Psoas muscle (tissue), 7 donors: ENCODE measurements at regions not wholly inside any gene's neighbourhood (a gene's known extent, or its start where the extent isn't known, plus 50 kb on each side); places are given as distances from the start of the nearest gene placed in this dataset.

Experiments
- ATAC-seq, 4 donors: fragments of 200-7000 bp; cut with Tn5 transposase; one replicate each; pipeline ENCODE4 v1.9.1; 2020; ENCODE audit warnings: moderate library complexity in 3 of 4, mild to moderate bottlenecking in 2 of 4
- DNase-seq, 2 donors: peaks; one replicate each; pipeline ENCODE4 v3.0.0-alpha.2; 2020
- H3K27ac ChIP-seq: fragments of 200-600 bp; one replicate; pipeline ENCODE4 v1.8.0; 2022
- H3K27me3 ChIP-seq, 3 donors: fragments of 200-600 bp in 1 of 3; one replicate each; pipeline versions ENCODE4 v1.6.1 to v1.8.0; 2013 to 2022; ENCODE audit warnings: low read length in 2 of 3, mild to moderate bottlenecking in 2 of 3, moderate library complexity in 1 of 3; ENCODE audit not compliant: insufficient read depth in 3 of 3
- H3K36me3 ChIP-seq, 2 donors: fragments of 200-600 bp in 1 of 2; one replicate each; pipeline versions ENCODE4 v1.6.1 to v1.8.0; 2013 to 2022; ENCODE audit warnings: low read depth in 1 of 2, mild to moderate bottlenecking in 1 of 2, moderate library complexity in 1 of 2; ENCODE audit not compliant: insufficient read depth in 1 of 2
- H3K4me1 ChIP-seq: fragments of 200-600 bp; one replicate; pipeline ENCODE4 v1.8.0; 2022
- H3K4me3 ChIP-seq: fragments of 200-600 bp; one replicate; pipeline ENCODE4 v1.8.0; 2022; ENCODE audit warnings: mild to moderate bottlenecking
- H3K9me3 ChIP-seq: fragments of 200-600 bp; one replicate; pipeline ENCODE4 v1.8.0; 2022
- CTCF ChIP-seq: fragments of 200-600 bp; IDR thresholded peaks from one replicate; pipeline ENCODE4 v1.8.0; 2022; ENCODE audit warnings: antibody characterized with exemption
- WGBS, 3 donors: extraction: QIAGEN DNeasy Blood & Tissue Kit; methylation state at CpG; one replicate each; pipeline versions ENCODE4 v1.1.6 to v1.1.7; 2013; 5-methylcytosine and 5-hydroxymethylcytosine counted together
- intact Hi-C, 2 donors: fragments of 100-400 bp; cut with DNase I; formaldehyde crosslinking; loops; one replicate each; pipeline versions ENCODE4 v1.11.0 to v1.14.2; 2022
- donor health status: healthy with polysubstance abuse.
- donor health status: DM: no; HTN: no; CAD: no; lungs with moderate emphysema.
- donor health status: Bipolar disorder and iron deficiency.
- donor health status: healthy.
- donor health status: DM: yes; HTN: yes; CAD: no.
- donor health status: DM: no; HTN: no; CAD: no.
- donor health status: DM: yes; HTN: yes; CAD: no.

- DNase-seq = no peak
- Histone ChIP-seq H3K27ac (no peak overlapping the region), H3K27me3 (peaks cover 0 to 1% (median 0%) of the 10 kb centered on the region in 3 donors), H3K4me3 (no peak overlapping the region), H3K4me1 (no peaks in the 10 kb centered on the region), H3K9me3 (no peaks in the 10 kb centered on the region), H3K36me3 (no peaks in the 10 kb centered on the region)
- 50 to 71% (median 58%) methylated on average over 11 of the region's 11 CpGs for WGBS, 3 donors
- intact Hi-C loops = no loop called here
- no peak for TF ChIP-seq CTCF
- ATAC-seq = no peak
These were observed 110.6 kb downstream of the MYCN start for GRCh38 chr2:16050908-16051489.

- intact Hi-C loops = no loop called here
- no peaks in the 10 kb centered on the region for H3K9me3 ChIP-seq
- H3K36me3 ChIP-seq = no peaks in the 10 kb centered on the region
- no peak overlapping the region for H3K4me3 ChIP-seq
- no peaks in the 10 kb centered on the region for H3K4me1 ChIP-seq
- no peak for TF ChIP-seq CTCF
- DNase-seq (no peak), ATAC-seq (no peak)
- no peak overlapping the region for H3K27ac ChIP-seq
- H3K27me3 ChIP-seq = peaks cover 0 to 1% (median 0%) of the 10 kb centered on the region in 3 donors
- 86 to 93% (median 87%) methylated on average over 12 of the region's 12 CpGs for WGBS, 3 donors
These were observed 110.0 kb downstream of the MYCN start for GRCh38 chr2:16050261-16050907.

- no peak for TF ChIP-seq CTCF
- H3K27ac ChIP-seq = no peak overlapping the region
These were observed 109.1 kb downstream of the MYCN start for GRCh38 chr2:16049406-16049805.

GRCh38 chr2:16048466-16048865 lies 108.1 kb downstream of the MYCN start:
- TF ChIP-seq CTCF = no peak
- no peaks in the 10 kb centered on the region for H3K4me1 ChIP-seq
- intact Hi-C loops = no loop called here
- ATAC-seq (no peak), DNase-seq (no peak)
- no peaks in the 10 kb centered on the region for H3K9me3 ChIP-seq
- H3K27me3 ChIP-seq = peaks cover 0 to 1% (median 0%) of the 10 kb centered on the region in 3 donors
- H3K36me3 ChIP-seq = no peaks in the 10 kb centered on the region
- H3K27ac ChIP-seq = no peak overlapping the region
- H3K4me3 ChIP-seq = no peak overlapping the region
- WGBS, 3 donors = 92 to 98% (median 92%) methylated on average over 4 of the region's 4 CpGs

More at GRCh38 chr2:16049406-16049805, 109.1 kb downstream of the MYCN start:
- no peak overlapping the region for H3K4me3 ChIP-seq
- ATAC-seq (no peak), DNase-seq (no peak)
- no peaks in the 10 kb centered on the region for H3K9me3 ChIP-seq
- H3K36me3 ChIP-seq = no peaks in the 10 kb centered on the region
- intact Hi-C loops = no loop called here
- H3K4me1 ChIP-seq = no peaks in the 10 kb centered on the region
- H3K27me3 ChIP-seq = peaks cover 0 to 1% (median 0%) of the 10 kb centered on the region in 3 donors
- 84 to 91% (median 88%) methylated on average over 7 of the region's 7 CpGs for WGBS, 3 donors
